IMR-90 (cell line): ENCODE measurements at regions not wholly inside any gene's neighbourhood (a gene's known extent, or its start where the extent isn't known, plus 50 kb on each side); places are given as distances from the start of the nearest gene placed in this dataset.

Experiments
- ATAC-seq: fragments of 200-7000 bp; cut with Tn5 transposase; 2 replicates; pipeline ENCODE4 v1.9.1; 2020; ENCODE audit warnings: low read depth, mild to moderate bottlenecking, moderate library complexity
- BruUV-seq: library from RNA; stranded (reverse); fragments of 400-500 nt; replicated peaks from 2 replicates; lab custom pipeline; 2021; lab: Mats Ljungman, UMichigan
- CTCF ChIA-PET: fragments of 300-600 bp; formaldehyde crosslinking; extraction: SDS; loops from one replicate; lab custom pipeline; 2021; ENCODE audit warnings: antibody characterized with exemption; lab: Yijun Ruan, JAX
- POLR2A ChIA-PET: fragments of 300-600 bp; sonication (Branson Sonifier 250); formaldehyde crosslinking; loops from one replicate; lab custom pipeline; 2022; ENCODE audit warnings: antibody characterized with exemption; ENCODE audit not compliant: unreplicated experiment; lab: Charles Lee
- DNase-seq: peaks from one replicate; pipeline ENCODE4 v3.0.0; 2013
- H2AFZ ChIP-seq: replicated peaks from 2 replicates; pipeline ENCODE3; 2013; ENCODE audit warnings: low read length, mild to moderate bottlenecking; ENCODE audit not compliant: poor library complexity
- H2AK5ac ChIP-seq: 2 replicates; pipeline ENCODE4 v1.6.1; 2013; ENCODE audit warnings: low read depth, low read length, inconsistent platforms
- H2AK9ac ChIP-seq: replicated peaks from 2 replicates; pipeline ENCODE3; 2013; ENCODE audit warnings: mild to moderate bottlenecking, low read depth, low read length, moderate library complexity; ENCODE audit not compliant: poor library complexity
- H2BK120ac ChIP-seq: 2 replicates; pipeline ENCODE4 v1.6.1; 2013; ENCODE audit warnings: low read depth, low read length, inconsistent platforms
- H2BK15ac ChIP-seq: 3 replicates; pipeline ENCODE4 v1.6.1; 2013; ENCODE audit warnings: low read depth, low read length, inconsistent platforms
- H2BK20ac ChIP-seq: 2 replicates; pipeline ENCODE4 v1.6.1; 2013; ENCODE audit warnings: low read depth, mild to moderate bottlenecking, inconsistent platforms, low read length, moderate library complexity
- H2BK5ac ChIP-seq: 2 replicates; pipeline ENCODE4 v1.6.1; 2013; ENCODE audit warnings: mild to moderate bottlenecking, low read depth, low read length, inconsistent platforms; ENCODE audit not compliant: poor library complexity, severe bottlenecking
- H3K14ac ChIP-seq: replicated peaks from 2 replicates; pipeline ENCODE4 v1.6.1; 2013; ENCODE audit warnings: low read depth, low read length, inconsistent platforms
- H3K18ac ChIP-seq: 2 replicates; pipeline ENCODE4 v1.6.1; 2013; ENCODE audit warnings: low read depth, low read length, control low read depth
- H3K23ac ChIP-seq: 2 replicates; pipeline ENCODE4 v1.6.1; 2013; ENCODE audit warnings: low read depth, low read length, inconsistent platforms
- H3K27ac ChIP-seq: 2 replicates; pipeline ENCODE4 v1.5.1; 2013; ENCODE audit warnings: mild to moderate bottlenecking, control low read depth, low read length; ENCODE audit not compliant: insufficient read depth
- H3K27me3 ChIP-seq: 2 replicates; pipeline ENCODE4 v1.6.1; 2013; ENCODE audit warnings: low read length; ENCODE audit not compliant: control insufficient read depth, insufficient read depth
- H3K36me3 ChIP-seq: 2 replicates; pipeline ENCODE4 v1.6.1; 2013; ENCODE audit warnings: low read length, mixed read lengths; ENCODE audit not compliant: control insufficient read depth, insufficient read depth
- H3K4ac ChIP-seq: 2 replicates; pipeline ENCODE4 v1.6.1; 2013; ENCODE audit warnings: low read depth, low read length, inconsistent platforms
- H3K4me1 ChIP-seq: 2 replicates; pipeline ENCODE4 v1.6.1; 2013; ENCODE audit warnings: low read length, mixed read lengths; ENCODE audit not compliant: control insufficient read depth, insufficient read depth
- H3K4me2 ChIP-seq: 2 replicates; pipeline ENCODE4 v1.6.1; 2013; ENCODE audit warnings: low read depth, mild to moderate bottlenecking, control low read depth, low read length, moderate library complexity
- H3K4me3 ChIP-seq: 2 replicates; pipeline ENCODE4 v1.5.1; 2013; ENCODE audit warnings: low read depth, mild to moderate bottlenecking, control low read depth, low read length, moderate library complexity; ENCODE audit not compliant: insufficient read depth
- H3K56ac ChIP-seq: 2 replicates; pipeline ENCODE4 v1.6.1; 2013; ENCODE audit warnings: low read length, inconsistent platforms; ENCODE audit not compliant: insufficient read depth; ENCODE audit errors: extremely low read depth
- H3K79me1 ChIP-seq, 2 experiments: 2 replicates each; pipeline ENCODE4 v1.6.1; 2013; ENCODE audit warnings: low read length in 2 of 2, inconsistent platforms in 1 of 2, low read depth in 1 of 2
- H3K9ac ChIP-seq: 2 replicates; pipeline ENCODE4 v1.6.1; 2013; ENCODE audit warnings: low read depth, low read length, control low read depth
- H3K9me1 ChIP-seq: 2 replicates; pipeline ENCODE4 v1.6.1; 2013; ENCODE audit warnings: low read length, inconsistent platforms; ENCODE audit not compliant: insufficient read depth
- H3K9me3 ChIP-seq: 2 replicates; pipeline ENCODE4 v1.6.1; 2013; ENCODE audit warnings: low read length; ENCODE audit not compliant: control insufficient read depth, insufficient read depth
- H4K20me1 ChIP-seq: 2 replicates; pipeline ENCODE4 v1.6.1; 2013; ENCODE audit warnings: low read length, inconsistent platforms; ENCODE audit not compliant: insufficient read depth
- H4K5ac ChIP-seq: 2 replicates; pipeline ENCODE4 v1.6.1; 2013; ENCODE audit warnings: mild to moderate bottlenecking, low read depth, low read length, control low read depth
- H4K8ac ChIP-seq, 2 experiments: 2 replicates each; pipeline ENCODE4 v1.6.1; 2013; ENCODE audit warnings: low read depth in 2 of 2, low read length in 2 of 2, control low read depth in 1 of 2, inconsistent platforms in 1 of 2
- H4K91ac ChIP-seq: 2 replicates; pipeline ENCODE4 v1.6.1; 2013; ENCODE audit warnings: low read depth, low read length, inconsistent platforms; ENCODE audit not compliant: insufficient read depth
- BHLHE40 ChIP-seq: fragments of 150-350 bp; IDR thresholded peaks from 2 replicates; pipeline ENCODE4 v1.6.1; 2016; ENCODE audit warnings: mild to moderate bottlenecking, low read depth, low read length
- CEBPB ChIP-seq: IDR thresholded peaks from 2 replicates; pipeline ENCODE4 v1.6.1; 2012; ENCODE audit warnings: low read depth, low read length, improper control_type of control experiment
- CHD1 ChIP-seq: IDR thresholded peaks from 2 replicates; pipeline ENCODE4 v1.6.1; 2012; ENCODE audit warnings: low read depth, low read length, improper control_type of control experiment
- CTCF ChIP-seq: conservative IDR thresholded peaks from 2 replicates; pipeline ENCODE4 v1.5.1; 2012; ENCODE audit warnings: mild to moderate bottlenecking, low read depth, low read length, improper control_type of control experiment
- ELK1 ChIP-seq: fragments of 150-350 bp; IDR thresholded peaks from 2 replicates; pipeline ENCODE4 v1.6.1; 2016; ENCODE audit warnings: low read depth, mild to moderate bottlenecking, low read length, moderate library complexity, borderline replicate concordance
- FOS ChIP-seq: fragments of 150-350 bp; IDR thresholded peaks from 2 replicates; pipeline ENCODE4 v1.6.1; 2016; ENCODE audit warnings: low read depth, low read length
- MAFK ChIP-seq: IDR thresholded peaks from 2 replicates; pipeline ENCODE4 v1.6.1; 2012; ENCODE audit warnings: low read depth, low read length, improper control_type of control experiment
- MAZ ChIP-seq: IDR thresholded peaks from 2 replicates; pipeline ENCODE4 v1.6.1; 2012; ENCODE audit warnings: low read depth, mild to moderate bottlenecking, low read length, improper control_type of control experiment, moderate library complexity, borderline replicate concordance
- MXI1 ChIP-seq: IDR thresholded peaks from 2 replicates; pipeline ENCODE4 v1.6.1; 2012; ENCODE audit warnings: low read depth, mild to moderate bottlenecking, low read length, moderate library complexity, borderline replicate concordance
- NFE2L2 ChIP-seq: fragments of 150-350 bp; IDR thresholded peaks from 2 replicates; pipeline ENCODE4 v1.6.1; 2016; ENCODE audit warnings: low read depth, mild to moderate bottlenecking, low read length
- POLR2A ChIP-seq: IDR thresholded peaks from 2 replicates; pipeline ENCODE4 v1.6.1; 2012; ENCODE audit warnings: mild to moderate bottlenecking, low read depth, low read length
- RCOR1 ChIP-seq: IDR thresholded peaks from 2 replicates; pipeline ENCODE4 v1.6.1; 2012; ENCODE audit warnings: mild to moderate bottlenecking, low read length, improper control_type of control experiment; ENCODE audit not compliant: insufficient replicate concordance
- SMC3 ChIP-seq: fragments of 150-350 bp; IDR thresholded peaks from 2 replicates; pipeline ENCODE4 v1.6.1; 2016; ENCODE audit warnings: low read depth, mild to moderate bottlenecking, antibody characterized with exemption, low read length, moderate library complexity
- USF2 ChIP-seq: fragments of 150-350 bp; IDR thresholded peaks from 2 replicates; pipeline ENCODE4 v1.6.1; 2017; ENCODE audit warnings: mild to moderate bottlenecking, antibody characterized with exemption, low read length, low read depth
- WGBS, 2 experiments: methylation state at CpG; one replicate each; pipeline versions ENCODE4 v1.1.5 to v1.1.7; 2013; ENCODE audit warnings: missing lambda C conversion rate in 2 of 2; ENCODE audit not compliant: insufficient read length in 1 of 2; ENCODE audit errors: extremely low coverage in 2 of 2; 5-methylcytosine and 5-hydroxymethylcytosine counted together
- dilution Hi-C: fragments of 300-500 bp; cut with HindIII; formaldehyde crosslinking; loops from one replicate; pipeline ENCODE4 v1.14.3; 2018; ENCODE audit warnings: low sequenced_read_pairs; ENCODE audit not compliant: unreplicated experiment
- in situ Hi-C: fragments of 300-500 bp; cut with MboI; formaldehyde crosslinking; loops from 3 replicates; pipeline ENCODE4 v1.14.3; 2019; ENCODE audit warnings: low sequenced_read_pairs, inconsistent platforms, mixed read lengths
- intact Hi-C: fragments of 100-400 bp; cut with micrococcal nuclease; formaldehyde crosslinking; loops from 2 replicates; pipeline ENCODE4 v1.10.0; 2022

- Histone ChIP-seq H2AK9ac (no peak overlapping the region), H4K5ac (no peak overlapping the region), H2BK20ac (no peak overlapping the region), H2BK5ac (no peak overlapping the region), H2BK120ac (no peak overlapping the region), H3K9me1 (0 out of 2 replicates have a peak, but pooled peaks cover 3% of the 10 kb centered on the region), H3K4me3 (no peak overlapping the region), H2AFZ (no peak overlapping the region), H4K91ac (no peak overlapping the region), H3K4me2 (no peak overlapping the region), H3K23ac (no peak overlapping the region), H3K36me3 (no peaks in the 10 kb centered on the region), H3K18ac (no peak overlapping the region), H3K4me1 (no peaks in the 10 kb centered on the region; the same call in 1 of the 2 replicates), H4K20me1 (no peaks in the 10 kb centered on the region), H3K27me3 (peaks cover 32% of the 10 kb centered on the region), H3K27ac (no peak overlapping the region), H3K9ac (no peak overlapping the region), H3K56ac (no peak overlapping the region), H2AK5ac (no peak overlapping the region), H3K79me1 (no peaks in the 10 kb centered on the region), H4K8ac (no peak overlapping the region), H3K9me3 (no peaks in the 10 kb centered on the region), H3K4ac (no peak overlapping the region), H2BK15ac (no peak overlapping the region), H3K14ac (no peak overlapping the region)
- DNase-seq (no peak), ATAC-seq (no peak)
- in situ Hi-C loops = no loop called here
- intact Hi-C loops = no loop called here
- TF ChIP-seq SMC3 (no peak), ELK1 (no peak), USF2 (no peak), RCOR1 (no peak), NFE2L2 (no peak), FOS (no peak), CEBPB (no peak), MAZ (no peak), POLR2A (no peak), BHLHE40 (no peak), CHD1 (no peak), CTCF (no peak), MAFK (no peak), MXI1 (no peak)
- CTCF ChIA-PET = interaction anchor here (0.6 to 1.1 kb wide), 3 partner anchors 19 to 163 kb away, joined by 3 read pairs; no protein-coding TSS in a partner anchor
- POLR2A ChIA-PET = no interaction called here
- BruUV-seq = no TSS peak
- dilution Hi-C loops = no loop called here
- 100% methylated on average over 3 of the region's 9 CpGs; no CpG with 5 or more reads in 1 of the 2 experiments for WGBS, 2 experiments
Measured at GRCh38 chr6:2471472-2471871, 226.1 kb upstream of the GMDS start.
